Heart left ventricle (tissue), 16 donors: ENCODE measurements at regions not wholly inside any gene's neighbourhood (a gene's known extent, or its start where the extent isn't known, plus 50 kb on each side); places are given as distances from the start of the nearest gene placed in this dataset.

Experiments
- ATAC-seq, 4 donors: fragments of 200-7000 bp; cut with Tn5 transposase; one replicate each; pipeline ENCODE4 v1.9.1; 2020 to 2022; ENCODE audit warnings: moderate library complexity in 4 of 4, mild to moderate bottlenecking in 3 of 4, moderate number of reproducible peaks in 1 of 4
- DNase-seq, 5 donors: peaks; one replicate each; pipeline ENCODE4 v3.0.0-alpha.2; 2020
- H3K27ac ChIP-seq, 12 donors: fragments of 200-600 bp; sonication (generic) in 4 of 12; one replicate each; pipeline versions ENCODE4 v1.5.0 to v1.8.0; 2016 to 2022; ENCODE audit warnings: mild to moderate bottlenecking in 2 of 12
- H3K27me3 ChIP-seq, 9 donors: fragments of 200-600 bp; sonication (generic) in 2 of 9; one replicate each; pipeline versions ENCODE4 v1.5.1 to v1.8.0; 2016 to 2022; ENCODE audit warnings: mild to moderate bottlenecking in 3 of 9
- H3K36me3 ChIP-seq, 9 donors: fragments of 200-600 bp; sonication (generic) in 2 of 9; one replicate each; pipeline versions ENCODE4 v1.5.0 to v1.8.0; 2018 to 2022; ENCODE audit warnings: mild to moderate bottlenecking in 2 of 9
- H3K4me1 ChIP-seq, 12 donors: fragments of 200-600 bp; sonication (generic) in 4 of 12; one replicate each; pipeline versions ENCODE4 v1.5.0 to v1.8.0; 2016 to 2022; ENCODE audit warnings: mild to moderate bottlenecking in 3 of 12
- H3K4me3 ChIP-seq, 12 donors: fragments of 200-600 bp; sonication (generic) in 4 of 12; one replicate each; pipeline versions ENCODE4 v1.5.0 to v1.8.0; 2017 to 2022; ENCODE audit warnings: mild to moderate bottlenecking in 9 of 12, moderate library complexity in 4 of 12
- H3K9me3 ChIP-seq, 12 donors: fragments of 200-600 bp; sonication (generic) in 4 of 12; one replicate each; pipeline versions ENCODE4 v1.5.0 to v1.8.0; 2016 to 2022; ENCODE audit warnings: mild to moderate bottlenecking in 1 of 12
- POLR2A ChIP-seq, 2 donors: fragments of 450-650 bp; IDR thresholded peaks; one replicate each; pipeline ENCODE4 v1.6.1; 2017; ENCODE audit warnings: antibody characterized with exemption in 2 of 2, mild to moderate bottlenecking in 2 of 2, moderate library complexity in 2 of 2
- WGBS, 4 donors: extraction: QIAGEN DNeasy Blood & Tissue Kit in 2 of 4; methylation state at CpG; one replicate each; pipeline versions ENCODE4 v1.1.5 to v1.1.7; 2013 to 2018; 5-methylcytosine and 5-hydroxymethylcytosine counted together
- intact Hi-C, 10 donors: fragments of 100-400 bp; cut with DNase I; formaldehyde crosslinking; loops; one replicate each; pipeline versions ENCODE4 v1.11.1 to v1.14.2; 2022
- TF ChIP-seq, protein P1 (sequence below), 12 donors: fragments of 200-600 bp; sonication (generic) in 4 of 12; IDR thresholded peaks; one replicate each; pipeline versions ENCODE4 v1.5.0 to v1.8.0; 2018 to 2022; ENCODE audit warnings: antibody characterized with exemption in 12 of 12, mild to moderate bottlenecking in 5 of 12
- donor health status: ischemic (EF 13 %, LVEDD 7.1; RV severe dilation, severe dysfunction).
- donor health status: healthy with polysubstance abuse.
- donor health status: DM: no; HTN: yes; CAD: no.
- donor health status: DM: no; HTN: no; CAD: no.
- donor health status: ischemic (EF 25% LVEDD 6.9; RV normal size, moderate dysfunction).
- donor health status: ischemic (EF 25% LVEDD 5.7; RV mildly dilated, moderate dysfunction).
- donor health status: healthy.
- donor health status: DM: yes; HTN: yes; CAD: no.
- donor health status: ischemic (EF 35%, LVEDD 5.7; RV mildly dilated, moderate dysfunction).
- donor health status: nonischemic (EF 11% LVEDD 7.7; RV severe dilation, severe dysfunction).
- donor health status: DM: yes; HTN: yes; CAD: no.
- donor health status: PGD.
- donor health status: ischemic (EF 29% LVEDD 5.4; RV normal size, mild dysfunction).
- donor health status: nonischemic (EF 23%, LVEDD 6.1; RV moderate dilation, normal function).

DNA sequence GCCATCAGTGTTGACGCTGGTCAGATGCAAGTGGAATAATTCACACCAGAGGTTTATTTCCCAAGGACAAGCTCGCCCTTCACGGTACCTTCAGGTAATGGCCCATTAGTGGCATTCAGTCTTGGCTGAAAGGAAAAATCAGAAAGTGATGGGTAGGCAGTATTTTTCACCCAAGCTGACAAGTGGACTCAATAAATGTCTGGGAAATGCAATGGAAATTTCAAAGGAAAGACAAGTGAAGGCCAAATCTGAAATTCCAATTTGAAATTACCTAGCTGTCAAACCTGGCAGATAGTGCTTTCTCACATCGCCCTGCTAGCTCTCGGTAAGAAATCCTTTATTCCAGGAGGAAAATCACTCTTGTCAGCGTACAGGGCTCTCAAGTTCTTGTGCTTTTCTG lies 413.5 kb downstream of the OCA2 start:
- TF ChIP-seq, protein P1, sequence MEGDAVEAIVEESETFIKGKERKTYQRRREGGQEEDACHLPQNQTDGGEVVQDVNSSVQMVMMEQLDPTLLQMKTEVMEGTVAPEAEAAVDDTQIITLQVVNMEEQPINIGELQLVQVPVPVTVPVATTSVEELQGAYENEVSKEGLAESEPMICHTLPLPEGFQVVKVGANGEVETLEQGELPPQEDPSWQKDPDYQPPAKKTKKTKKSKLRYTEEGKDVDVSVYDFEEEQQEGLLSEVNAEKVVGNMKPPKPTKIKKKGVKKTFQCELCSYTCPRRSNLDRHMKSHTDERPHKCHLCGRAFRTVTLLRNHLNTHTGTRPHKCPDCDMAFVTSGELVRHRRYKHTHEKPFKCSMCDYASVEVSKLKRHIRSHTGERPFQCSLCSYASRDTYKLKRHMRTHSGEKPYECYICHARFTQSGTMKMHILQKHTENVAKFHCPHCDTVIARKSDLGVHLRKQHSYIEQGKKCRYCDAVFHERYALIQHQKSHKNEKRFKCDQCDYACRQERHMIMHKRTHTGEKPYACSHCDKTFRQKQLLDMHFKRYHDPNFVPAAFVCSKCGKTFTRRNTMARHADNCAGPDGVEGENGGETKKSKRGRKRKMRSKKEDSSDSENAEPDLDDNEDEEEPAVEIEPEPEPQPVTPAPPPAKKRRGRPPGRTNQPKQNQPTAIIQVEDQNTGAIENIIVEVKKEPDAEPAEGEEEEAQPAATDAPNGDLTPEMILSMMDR (IDR thresholded peaks at IDR 0.05) = no peak
- DNase-seq (no peak), ATAC-seq (no peak)
- no peaks in the 10 kb centered on the region for H3K27me3 ChIP-seq
- H3K4me1 ChIP-seq = no peaks in the 10 kb centered on the region
- no peaks in the 10 kb centered on the region for H3K9me3 ChIP-seq
- WGBS, 4 donors = 89 to 91% (median 91%) methylated on average over 6 of the region's 6 CpGs
- no peak overlapping the region for H3K27ac ChIP-seq
- H3K4me3 ChIP-seq = no peak overlapping the region
- intact Hi-C loops = loop anchor here in 1 of 10 donors (10.0 kb wide), 1 partner anchor 61 kb away; no protein-coding TSS in a partner anchor
- H3K36me3 ChIP-seq = no peaks in the 10 kb centered on the region

DNA sequence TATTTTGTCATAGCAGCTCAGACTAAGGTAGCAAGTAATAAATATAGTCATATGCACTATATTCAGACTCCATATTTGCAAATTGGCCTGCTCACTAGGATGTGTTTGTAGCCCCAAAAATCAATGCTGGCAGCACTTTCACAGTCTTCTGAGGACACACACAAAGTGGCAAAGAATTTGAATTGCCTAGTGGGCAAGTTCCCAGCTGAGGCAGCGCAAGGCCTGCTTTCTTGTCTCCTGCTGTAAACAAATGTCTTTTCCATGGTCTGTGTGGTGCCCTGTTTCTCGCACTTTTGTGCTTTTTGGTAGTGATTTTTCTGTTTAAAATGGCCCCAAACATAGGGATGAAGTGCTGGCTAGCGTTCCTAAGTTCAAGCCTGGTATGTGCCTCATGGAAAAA lies 416.0 kb downstream of the OCA2 start:
- TF ChIP-seq, protein P1 (IDR thresholded peaks at IDR 0.05) = no peak
- no peak for TF ChIP-seq POLR2A (IDR thresholded peaks at IDR 0.05)
- intact Hi-C loops = loop anchor here in 1 of 10 donors (10.0 kb wide), 1 partner anchor 58 kb away; no protein-coding TSS in a partner anchor
- no peaks in the 10 kb centered on the region for H3K9me3 ChIP-seq
- no peak for ATAC-seq
- no peak overlapping the region for H3K27ac ChIP-seq
- 76 to 78% (median 77%) methylated on average over 3 of the region's 3 CpGs for WGBS, 4 donors
- no peaks in the 10 kb centered on the region for H3K27me3 ChIP-seq
- no peak overlapping the region for H3K4me3 ChIP-seq
- H3K4me1 ChIP-seq = no peaks in the 10 kb centered on the region
- DNase-seq = no peak
- H3K36me3 ChIP-seq = no peaks in the 10 kb centered on the region

DNA sequence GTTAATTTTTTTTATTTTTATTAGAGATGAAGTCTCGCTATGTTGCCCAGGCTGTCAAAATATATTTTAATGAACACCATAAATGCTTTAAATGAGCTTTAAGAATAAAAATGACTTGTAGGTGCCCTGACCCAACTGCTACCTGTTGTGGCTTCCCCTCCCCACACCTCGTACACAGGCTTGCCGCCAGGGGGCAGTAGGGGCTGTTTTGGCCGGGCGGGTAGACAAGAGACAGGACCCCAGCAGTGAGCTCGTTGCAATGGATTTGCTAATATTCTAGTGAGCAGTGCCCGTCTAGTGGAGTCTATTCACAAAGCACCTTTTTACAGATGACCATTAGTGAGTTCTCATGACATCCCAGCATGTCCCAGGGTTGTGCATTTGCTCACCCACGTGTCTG lies 418.1 kb downstream of the OCA2 start:
- DNase-seq (no peak), ATAC-seq (no peak)
- intact Hi-C loops = loop anchor here in 1 of 10 donors (10.0 kb wide), 1 partner anchor 56 kb away; no protein-coding TSS in a partner anchor
- no peaks in the 10 kb centered on the region for H3K4me1 ChIP-seq
- no peaks in the 10 kb centered on the region for H3K27me3 ChIP-seq
- 44 to 79% (median 53%) methylated on average over 7 to 8 of the region's 8 CpGs for WGBS, 4 donors
- H3K4me3 ChIP-seq = no peak overlapping the region
- no peaks in the 10 kb centered on the region for H3K36me3 ChIP-seq
- H3K27ac ChIP-seq = no peak overlapping the region
- no peak for TF ChIP-seq POLR2A (IDR thresholded peaks at IDR 0.05)
- TF ChIP-seq, protein P1 (IDR thresholded peaks at IDR 0.05) = no peak
- no peaks in the 10 kb centered on the region for H3K9me3 ChIP-seq

DNA sequence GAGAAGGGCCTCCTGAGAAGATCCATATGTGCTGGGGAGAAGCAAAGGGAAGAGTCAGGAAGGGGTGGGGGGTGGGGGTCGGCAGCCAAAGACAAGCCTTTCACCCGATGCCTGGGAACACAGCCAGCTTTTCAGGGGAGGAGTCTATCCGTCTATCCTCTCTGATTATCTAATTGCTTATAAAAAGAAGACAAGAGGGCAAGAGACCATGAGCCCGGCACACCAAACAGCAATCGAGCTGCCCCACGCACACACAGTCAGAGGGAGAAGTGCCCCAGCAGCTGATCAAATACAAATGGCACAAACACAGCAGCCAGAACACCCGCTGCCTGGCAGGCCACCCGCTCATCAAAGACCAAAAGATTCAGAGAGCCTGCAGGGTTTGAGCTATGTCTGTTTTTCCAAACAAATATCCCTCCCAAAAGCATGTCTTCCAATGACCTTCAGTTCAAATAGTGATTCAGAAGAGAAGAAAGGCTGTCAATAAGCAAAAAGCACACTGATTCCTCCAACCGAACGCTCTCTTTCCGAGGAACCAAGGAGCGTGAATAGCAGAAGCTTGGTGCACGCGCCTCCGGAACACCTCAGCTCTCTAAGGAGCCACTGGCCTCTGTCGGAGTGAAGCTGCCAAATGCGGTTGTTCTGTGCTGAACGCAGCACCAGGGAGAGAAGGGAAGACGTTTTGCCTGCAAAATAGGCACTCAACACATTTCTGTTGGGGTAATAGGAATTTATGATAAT lies 419.2 kb downstream of the OCA2 start:
- no peak overlapping the region for H3K27ac ChIP-seq
- intact Hi-C loops = loop anchor here in 1 of 10 donors (10.0 kb wide), 1 partner anchor 55 kb away; no protein-coding TSS in a partner anchor
- H3K9me3 ChIP-seq = no peaks in the 10 kb centered on the region
- DNase-seq (no peak), ATAC-seq (no peak)
- no peak overlapping the region for H3K4me3 ChIP-seq
- WGBS, 4 donors = 19 to 45% (median 35%) methylated on average over 19 of the region's 19 CpGs
- H3K36me3 ChIP-seq = no peaks in the 10 kb centered on the region
- TF ChIP-seq POLR2A (IDR thresholded peaks at IDR 0.05) = no peak
- TF ChIP-seq, protein P1 (IDR thresholded peaks at IDR 0.05) = no peak
- H3K4me1 ChIP-seq = no peaks in the 10 kb centered on the region
- no peaks in the 10 kb centered on the region for H3K27me3 ChIP-seq
